BLaER1 (cell line): ENCODE measurements at regions not wholly inside any gene's neighbourhood (a gene's known extent, or its start where the extent isn't known, plus 50 kb on each side); places are given as distances from the start of the nearest gene placed in this dataset.

Experiments
- H3K27ac ChIP-seq: shearing (Covaris generic); formaldehyde crosslinking; 2 replicates; pipeline ENCODE4 v1.8.1; 2022
- H3K27me3 ChIP-seq: shearing (Covaris generic); formaldehyde crosslinking; 2 replicates; pipeline ENCODE4 v1.8.1; 2022
- H3K36me3 ChIP-seq: shearing (Covaris generic); formaldehyde crosslinking; 2 replicates; pipeline ENCODE4 v1.8.1; 2022
- H3K4me1 ChIP-seq: shearing (Covaris generic); formaldehyde crosslinking; 2 replicates; pipeline ENCODE4 v1.8.1; 2022
- H3K4me2 ChIP-seq: shearing (Covaris generic); formaldehyde crosslinking; 2 replicates; pipeline ENCODE4 v1.8.1; 2022
- H3K4me3 ChIP-seq: shearing (Covaris generic); formaldehyde crosslinking; 2 replicates; pipeline ENCODE4 v1.8.1; 2022
- H3K9ac ChIP-seq: shearing (Covaris generic); formaldehyde crosslinking; 2 replicates; pipeline ENCODE4 v1.8.1; 2022
- H3K9me3 ChIP-seq: shearing (Covaris generic); formaldehyde crosslinking; 2 replicates; pipeline ENCODE4 v1.8.1; 2022
- H4K20me1 ChIP-seq: shearing (Covaris generic); formaldehyde crosslinking; 2 replicates; pipeline ENCODE4 v1.8.1; 2022
- Cebpa-rat ChIP-seq: shearing (Covaris generic); IDR thresholded peaks from 2 replicates; pipeline ENCODE4 v1.8.1; 2022

GRCh38 chr3:22228705-22229104 lies 477.7 kb upstream of the ZNF385D start:
- no peaks in the 10 kb centered on the region for H3K27me3 ChIP-seq
- no peaks in the 10 kb centered on the region for H3K36me3 ChIP-seq
- no peaks in the 10 kb centered on the region for H3K4me1 ChIP-seq
- TF ChIP-seq Cebpa-rat = no peak
- no peak overlapping the region for H3K27ac ChIP-seq
- no peak overlapping the region for H3K4me2 ChIP-seq
- no peak overlapping the region for H3K4me3 ChIP-seq
- H3K9ac ChIP-seq = no peak overlapping the region
- no peaks in the 10 kb centered on the region for H3K9me3 ChIP-seq
- H4K20me1 ChIP-seq = no peaks in the 10 kb centered on the region

- H3K9ac ChIP-seq = no peak overlapping the region
- no peak overlapping the region for H3K4me3 ChIP-seq
- H3K27ac ChIP-seq = no peak overlapping the region
- H3K9me3 ChIP-seq = no peaks in the 10 kb centered on the region
- H3K4me1 ChIP-seq = no peaks in the 10 kb centered on the region
- no peak overlapping the region for H3K4me2 ChIP-seq
- H4K20me1 ChIP-seq = no peaks in the 10 kb centered on the region
- no peaks in the 10 kb centered on the region for H3K36me3 ChIP-seq
- no peaks in the 10 kb centered on the region for H3K27me3 ChIP-seq
- no peak for TF ChIP-seq Cebpa-rat
These were observed 480.1 kb upstream of the ZNF385D start for GRCh38 chr3:22231061-22231460.

DNA sequence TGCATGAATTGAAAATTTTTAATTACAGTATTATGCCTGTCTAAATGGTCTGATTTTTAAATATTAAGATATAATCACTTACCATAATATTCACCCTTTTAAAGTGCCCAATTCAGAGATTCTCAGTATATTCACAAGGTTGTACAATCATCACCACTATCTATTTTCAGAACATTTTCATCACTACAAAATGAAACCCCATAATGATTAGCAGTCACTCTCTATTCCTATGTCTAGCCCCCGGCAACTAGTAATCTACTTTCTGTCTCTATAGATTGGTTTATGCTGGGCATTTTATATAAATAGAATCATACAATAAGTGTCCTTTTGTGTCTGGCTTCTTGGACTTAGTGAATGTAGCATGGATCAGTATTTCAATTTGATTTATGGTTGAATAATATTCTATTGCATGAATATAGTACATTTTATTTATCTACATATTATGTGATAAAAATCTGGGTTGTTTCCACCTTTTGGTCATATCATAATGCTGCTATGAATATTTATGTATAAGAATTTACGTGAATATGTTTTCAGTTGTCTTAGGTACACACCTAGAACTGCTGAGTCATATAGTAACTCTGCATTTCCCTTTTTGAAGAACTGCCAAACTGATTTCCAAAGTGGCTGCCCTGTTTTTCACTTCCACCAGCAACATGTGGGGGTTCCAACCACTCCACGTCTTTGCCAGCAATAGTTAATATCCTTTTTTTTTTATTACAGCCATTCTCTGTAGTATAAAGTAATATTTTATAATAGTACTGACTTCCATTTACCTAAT lies 485.7 kb upstream of the ZNF385D start:
- H3K27me3 ChIP-seq = no peaks in the 10 kb centered on the region
- H3K4me2 ChIP-seq = no peak overlapping the region

DNA sequence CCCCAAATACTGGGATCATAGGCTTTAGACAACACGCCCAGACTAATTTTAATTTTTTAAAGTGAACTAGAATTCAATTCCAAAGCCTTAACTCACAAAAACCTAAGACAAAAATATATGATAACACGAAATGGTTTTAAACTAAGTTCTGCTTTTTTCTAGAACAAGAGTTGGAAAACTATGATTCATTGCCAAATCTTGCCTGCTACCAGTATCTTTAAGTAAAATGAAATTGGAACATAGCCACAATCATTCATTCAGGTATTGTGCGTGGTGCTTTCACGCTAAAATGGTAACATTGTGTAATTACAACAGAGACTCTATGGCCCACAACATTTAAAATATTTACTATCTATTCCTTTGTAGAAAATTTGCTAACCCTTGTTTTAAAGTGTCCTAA lies 488.0 kb upstream of the ZNF385D start:
- Histone ChIP-seq H3K9me3 (no peaks in the 10 kb centered on the region), H3K27me3 (no peaks in the 10 kb centered on the region), H3K9ac (no peak overlapping the region), H4K20me1 (no peaks in the 10 kb centered on the region), H3K4me3 (no peak overlapping the region), H3K4me2 (no peak overlapping the region), H3K36me3 (no peaks in the 10 kb centered on the region), H3K4me1 (no peaks in the 10 kb centered on the region), H3K27ac (no peak overlapping the region)
- no peak for TF ChIP-seq Cebpa-rat

More for the DNA sequence above, 485.7 kb upstream of the ZNF385D start:
- H3K36me3 ChIP-seq = no peaks in the 10 kb centered on the region
- TF ChIP-seq Cebpa-rat = no peak
- no peaks in the 10 kb centered on the region for H3K9me3 ChIP-seq
- no peaks in the 10 kb centered on the region for H4K20me1 ChIP-seq
- no peak overlapping the region for H3K4me3 ChIP-seq
- no peaks in the 10 kb centered on the region for H3K4me1 ChIP-seq
- no peak overlapping the region for H3K27ac ChIP-seq
- H3K9ac ChIP-seq = no peak overlapping the region

- H3K27me3 ChIP-seq = no peaks in the 10 kb centered on the region
- no peak overlapping the region for H3K4me3 ChIP-seq
- no peak overlapping the region for H3K9ac ChIP-seq
- no peaks in the 10 kb centered on the region for H3K36me3 ChIP-seq
- no peaks in the 10 kb centered on the region for H4K20me1 ChIP-seq
- H3K27ac ChIP-seq = no peak overlapping the region
- no peaks in the 10 kb centered on the region for H3K4me1 ChIP-seq
- no peaks in the 10 kb centered on the region for H3K9me3 ChIP-seq
- no peak for TF ChIP-seq Cebpa-rat
- no peak overlapping the region for H3K4me2 ChIP-seq
These were observed 490.1 kb upstream of the ZNF385D start for GRCh38 chr3:22241110-22241509.

- Histone ChIP-seq H3K9me3 (no peaks in the 10 kb centered on the region), H3K9ac (no peak overlapping the region), H3K4me2 (no peak overlapping the region), H3K36me3 (no peaks in the 10 kb centered on the region), H3K27me3 (no peaks in the 10 kb centered on the region), H4K20me1 (no peaks in the 10 kb centered on the region), H3K4me1 (no peaks in the 10 kb centered on the region), H3K27ac (no peak overlapping the region), H3K4me3 (no peak overlapping the region)
- no peak for TF ChIP-seq Cebpa-rat
These were observed 493.9 kb upstream of the ZNF385D start for GRCh38 chr3:22244761-22245521.

DNA sequence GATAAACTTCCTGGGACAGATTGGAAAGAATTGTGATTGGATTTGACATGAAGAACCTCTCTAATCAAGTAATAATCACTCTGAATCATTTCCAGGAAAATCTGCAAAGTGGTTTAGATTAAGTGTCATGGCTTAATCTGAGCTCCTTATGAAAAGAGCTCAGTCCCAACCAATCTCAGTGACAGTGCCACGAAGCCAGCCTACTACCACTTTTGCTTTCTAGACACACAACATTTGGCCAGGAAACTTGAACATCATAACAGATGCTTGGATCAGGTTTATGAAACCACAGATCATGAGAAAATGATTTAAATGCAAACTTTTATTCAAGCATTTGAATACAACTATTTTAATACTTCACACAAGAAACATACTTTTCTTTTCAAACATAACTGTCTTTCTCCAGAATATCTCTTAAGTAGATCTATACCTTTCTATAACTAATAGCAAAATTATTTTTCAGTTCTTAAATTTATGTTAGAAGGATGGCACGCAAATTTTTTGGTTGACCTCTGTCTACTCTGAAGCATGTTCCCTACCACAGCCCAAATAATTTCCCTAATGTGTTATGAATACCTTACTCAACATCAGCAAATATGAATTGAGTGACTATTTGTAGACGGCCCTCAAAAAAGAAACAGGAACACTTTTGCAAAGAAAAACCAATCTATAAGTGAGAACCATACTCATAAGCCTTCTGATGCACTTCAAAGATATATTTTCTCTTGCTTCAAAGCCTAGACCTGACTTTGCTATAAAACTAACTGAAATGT lies 495.0 kb upstream of the ZNF385D start:
- no peak overlapping the region for H3K4me3 ChIP-seq
- H3K9ac ChIP-seq = no peak overlapping the region

GRCh38 chr3:22249658-22250057 lies 498.6 kb upstream of the ZNF385D start:
- Histone ChIP-seq H3K36me3 (no peaks in the 10 kb centered on the region), H3K27me3 (no peaks in the 10 kb centered on the region), H3K27ac (no peak overlapping the region)

More for the DNA sequence above, 495.0 kb upstream of the ZNF385D start:
- Histone ChIP-seq H3K9me3 (no peaks in the 10 kb centered on the region), H4K20me1 (no peaks in the 10 kb centered on the region), H3K27me3 (no peaks in the 10 kb centered on the region), H3K4me1 (no peaks in the 10 kb centered on the region), H3K27ac (no peak overlapping the region), H3K4me2 (no peak overlapping the region), H3K36me3 (no peaks in the 10 kb centered on the region)
- no peak for TF ChIP-seq Cebpa-rat

GRCh38 chr3:22257252-22257651 lies 506.2 kb upstream of the ZNF385D start:
- H3K4me3 ChIP-seq = no peak overlapping the region
- no peaks in the 10 kb centered on the region for H3K4me1 ChIP-seq
- no peaks in the 10 kb centered on the region for H3K36me3 ChIP-seq
- H3K27ac ChIP-seq = no peak overlapping the region
- no peak for TF ChIP-seq Cebpa-rat
- H3K9ac ChIP-seq = no peak overlapping the region
- no peaks in the 10 kb centered on the region for H4K20me1 ChIP-seq
- no peaks in the 10 kb centered on the region for H3K27me3 ChIP-seq
- no peak overlapping the region for H3K4me2 ChIP-seq
- H3K9me3 ChIP-seq = no peaks in the 10 kb centered on the region

More at GRCh38 chr3:22249658-22250057, 498.6 kb upstream of the ZNF385D start:
- no peaks in the 10 kb centered on the region for H4K20me1 ChIP-seq
- H3K4me1 ChIP-seq = no peaks in the 10 kb centered on the region
- H3K9ac ChIP-seq = no peak overlapping the region
- H3K4me3 ChIP-seq = no peak overlapping the region
- no peak for TF ChIP-seq Cebpa-rat
- no peak overlapping the region for H3K4me2 ChIP-seq
- H3K9me3 ChIP-seq = no peaks in the 10 kb centered on the region

DNA sequence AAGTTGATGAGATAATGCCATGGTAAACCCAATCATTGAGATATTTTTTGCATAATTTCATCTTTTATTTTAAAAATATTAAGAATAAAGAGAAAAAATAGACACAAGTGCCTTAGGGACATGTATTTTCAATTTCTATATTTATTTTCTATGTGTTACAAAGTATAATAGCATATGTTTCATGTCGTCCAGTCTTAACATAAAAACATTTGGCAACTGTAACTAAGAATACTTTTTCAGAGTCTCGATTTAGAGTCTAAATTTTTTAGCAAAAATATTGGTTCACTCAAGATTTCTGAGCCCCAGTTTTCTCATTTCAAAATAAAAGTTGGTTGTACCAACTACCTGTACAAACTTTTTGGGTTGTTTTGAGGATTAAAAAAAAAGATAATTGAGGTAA lies 511.4 kb upstream of the ZNF385D start:
- no peaks in the 10 kb centered on the region for H3K9me3 ChIP-seq
- TF ChIP-seq Cebpa-rat = no peak
- no peak overlapping the region for H3K27ac ChIP-seq

More for the DNA sequence above, 511.4 kb upstream of the ZNF385D start:
- Histone ChIP-seq H4K20me1 (no peaks in the 10 kb centered on the region), H3K4me3 (no peak overlapping the region), H3K4me2 (no peak overlapping the region), H3K27me3 (no peaks in the 10 kb centered on the region), H3K36me3 (no peaks in the 10 kb centered on the region), H3K9ac (no peak overlapping the region), H3K4me1 (no peaks in the 10 kb centered on the region)
